PC-9 (cell line): ENCODE measurements at regions not wholly inside any gene's neighbourhood (a gene's known extent, or its start where the extent isn't known, plus 50 kb on each side); places are given as distances from the start of the nearest gene placed in this dataset.

Source experiments
- CTCF ChIP-seq: fragments of 200-600 bp; sonication (generic); conservative IDR thresholded peaks from 2 replicates; pipeline ENCODE4 v1.6.1; 2017; ENCODE audit warnings: mixed run types, antibody characterized with exemption, mild to moderate bottlenecking, moderate library complexity
- EZH2 ChIP-seq: fragments of 200-600 bp; sonication (generic); IDR thresholded peaks from 2 replicates; pipeline ENCODE4 v1.8.0; 2017; ENCODE audit warnings: antibody characterized with exemption, low read depth

DNA sequence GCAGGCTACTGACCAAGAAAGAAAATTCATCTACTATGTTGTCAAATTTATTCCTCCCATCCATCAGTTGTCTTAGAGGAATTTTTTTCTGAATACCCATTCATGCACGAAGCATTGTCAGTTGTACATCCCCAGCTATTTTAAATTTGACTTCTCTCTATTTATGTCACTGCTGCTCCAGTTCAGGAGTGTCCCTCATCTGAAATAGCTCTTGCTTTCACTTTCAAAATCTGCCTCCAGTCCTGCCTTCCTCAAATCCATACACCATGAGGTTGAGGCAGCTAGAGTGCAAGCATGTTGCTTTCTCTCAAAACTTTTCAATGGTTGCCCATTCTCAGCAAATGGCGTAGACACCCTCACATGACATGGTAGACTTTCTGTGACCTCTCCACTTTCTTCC, 335.4 kb upstream of the CDH2 start:
- TF ChIP-seq CTCF (no peak), EZH2 (no peak)
